T follicular helper cell (primary cell): ENCODE measurements at regions not wholly inside any gene's neighbourhood (a gene's known extent, or its start where the extent isn't known, plus 50 kb on each side); places are given as distances from the start of the nearest gene placed in this dataset.
"Not testable (repeated sequence)": the region's sequence is repeated elsewhere in the genome, so short reads cannot be mapped to it uniquely, and the experiment has no call there.

ENCODE experiments used
- DNase-seq: peaks from one replicate; pipeline ENCODE4 v3.0.0-alpha.2; 2020; ENCODE audit warnings: low read depth

DNA sequence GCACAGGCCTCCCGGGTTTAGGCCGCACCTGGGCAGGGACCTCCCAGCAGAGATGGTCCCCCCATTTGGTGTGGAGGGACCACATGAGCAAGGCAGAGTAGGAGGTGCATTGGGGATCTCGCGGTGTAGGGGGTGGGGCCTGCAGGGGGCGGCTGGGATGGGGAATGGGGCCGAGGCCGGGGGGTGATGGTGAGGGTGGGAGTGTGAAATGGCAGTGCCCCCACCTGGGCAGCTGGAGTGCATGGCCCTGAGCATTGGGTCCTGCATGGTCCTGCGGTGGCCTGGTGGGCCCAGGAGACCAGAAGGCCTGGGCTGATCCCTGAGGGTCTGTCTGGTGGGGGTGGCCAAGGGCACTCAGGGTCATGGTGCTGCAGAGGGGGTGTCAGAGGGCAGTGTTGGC lies 111.8 kb downstream of the KIF26A start:
- DNase-seq, result no peak

GRCh38 chr14:104252256-104253215 lies 114.1 kb downstream of the KIF26A start:
- no peak for DNase-seq

DNA sequence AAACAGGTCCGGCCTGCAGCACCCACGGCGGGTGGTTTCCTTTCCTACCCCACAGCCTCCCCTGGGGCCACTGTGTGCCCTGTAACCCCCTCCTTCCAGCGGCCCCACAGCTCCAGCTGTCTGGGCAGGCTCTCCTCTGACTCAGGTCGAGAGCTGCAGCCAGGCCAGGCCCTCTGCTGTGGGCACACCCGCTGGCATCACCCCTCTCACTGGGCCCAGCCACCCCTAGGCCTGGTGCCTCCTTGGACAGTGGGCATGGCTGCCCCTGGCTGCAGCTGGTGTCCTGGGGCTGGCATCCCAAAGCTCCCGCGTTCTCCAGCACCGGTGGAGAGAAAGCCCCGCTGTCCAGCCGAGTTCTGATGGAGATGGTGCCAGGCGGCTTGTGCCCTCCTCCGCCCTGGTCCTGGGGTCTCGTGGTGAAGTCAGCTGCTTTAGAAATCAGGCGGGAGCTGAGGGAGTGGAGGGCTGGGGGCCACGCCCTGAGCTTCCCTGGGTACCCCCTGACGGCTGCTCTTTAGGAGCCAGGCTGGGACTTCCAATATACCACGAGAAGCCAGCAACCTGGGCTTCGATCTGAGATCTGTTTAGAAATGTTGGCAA lies 114.9 kb downstream of the KIF26A start:
- DNase-seq, result no peak

- no peak for DNase-seq
Observed at GRCh38 chr14:104253901-104254353, 115.5 kb downstream of the KIF26A start.

GRCh38 chr14:104254735-104255400 lies 116.5 kb downstream of the KIF26A start:
- DNase-seq, result no peak

GRCh38 chr14:104256025-104256424 lies 117.6 kb downstream of the KIF26A start:
- no peak for DNase-seq

- DNase-seq, result no peak
Observed at GRCh38 chr14:104262515-104263514, 124.4 kb downstream of the KIF26A start.

DNA sequence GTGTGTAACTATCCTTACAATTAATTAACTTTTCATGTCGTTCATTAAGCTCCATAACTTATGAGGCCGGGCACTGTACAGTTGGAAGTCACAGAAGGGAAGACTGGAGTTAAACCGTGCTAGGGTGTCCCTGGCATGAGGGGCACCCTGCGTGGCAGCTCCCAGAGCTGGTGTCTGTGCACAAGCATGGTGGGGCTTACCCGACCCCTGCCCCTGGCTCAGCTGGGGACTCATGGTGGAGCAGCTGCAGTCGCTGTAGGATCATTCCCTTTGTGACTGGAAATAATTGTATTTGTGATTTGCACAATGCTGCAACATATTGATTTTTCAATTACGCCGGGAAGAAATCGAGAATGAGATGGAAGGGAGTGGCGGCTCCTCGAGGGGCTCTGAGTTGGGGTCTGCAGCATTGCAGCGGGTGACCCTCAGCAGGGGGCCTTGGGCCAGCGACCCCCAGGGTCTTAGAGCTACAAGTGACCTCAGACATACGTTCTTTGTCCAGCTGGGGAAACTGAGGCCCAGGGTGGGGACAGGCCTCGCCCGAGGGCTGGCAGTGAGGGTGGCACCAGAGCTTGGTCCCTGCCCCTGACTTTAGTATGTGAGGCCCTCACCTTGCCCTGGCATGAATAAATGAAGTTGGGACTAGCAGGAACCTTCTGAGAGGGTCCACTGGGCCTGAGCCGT lies 125.4 kb downstream of the KIF26A start:
- DNase-seq, result no peak

- no peak for DNase-seq
Observed at GRCh38 chr14:104264495-104265265, 126.3 kb downstream of the KIF26A start.

DNA sequence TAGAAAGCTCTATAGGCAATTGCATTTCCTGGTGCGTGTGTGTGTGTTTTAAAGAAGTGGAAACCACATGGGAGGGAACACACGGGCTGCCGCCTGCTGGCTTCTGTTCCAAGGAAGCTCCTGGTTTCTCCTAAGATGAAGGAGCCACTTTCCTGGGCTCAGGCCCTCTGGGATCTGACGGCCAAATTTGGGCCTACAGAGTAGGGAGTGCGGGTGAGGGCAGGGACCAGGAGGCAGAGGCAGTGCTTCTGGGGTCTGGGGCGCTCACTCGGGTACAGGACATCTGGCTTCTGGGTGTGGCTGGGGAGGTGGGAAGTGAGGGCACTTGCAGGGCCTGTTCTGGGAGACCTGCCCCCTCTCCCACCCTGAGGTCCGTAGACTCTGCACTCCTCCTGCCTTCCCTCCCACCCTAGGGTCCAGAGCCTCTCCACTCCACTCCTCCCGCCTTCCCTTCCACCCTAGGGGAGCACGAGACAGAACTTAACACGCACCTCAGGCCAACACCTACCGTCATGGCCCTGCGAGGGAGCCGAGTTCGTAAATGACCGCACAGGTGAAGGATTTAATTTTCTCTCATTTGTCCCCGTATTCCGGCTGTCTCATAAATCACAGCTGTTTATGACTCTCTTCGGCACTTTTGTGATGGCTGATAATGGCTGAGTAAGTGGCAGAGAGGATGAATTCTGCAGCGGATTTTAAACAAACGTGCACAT lies 127.7 kb downstream of the KIF26A start:
- DNase-seq, result no peak

DNA sequence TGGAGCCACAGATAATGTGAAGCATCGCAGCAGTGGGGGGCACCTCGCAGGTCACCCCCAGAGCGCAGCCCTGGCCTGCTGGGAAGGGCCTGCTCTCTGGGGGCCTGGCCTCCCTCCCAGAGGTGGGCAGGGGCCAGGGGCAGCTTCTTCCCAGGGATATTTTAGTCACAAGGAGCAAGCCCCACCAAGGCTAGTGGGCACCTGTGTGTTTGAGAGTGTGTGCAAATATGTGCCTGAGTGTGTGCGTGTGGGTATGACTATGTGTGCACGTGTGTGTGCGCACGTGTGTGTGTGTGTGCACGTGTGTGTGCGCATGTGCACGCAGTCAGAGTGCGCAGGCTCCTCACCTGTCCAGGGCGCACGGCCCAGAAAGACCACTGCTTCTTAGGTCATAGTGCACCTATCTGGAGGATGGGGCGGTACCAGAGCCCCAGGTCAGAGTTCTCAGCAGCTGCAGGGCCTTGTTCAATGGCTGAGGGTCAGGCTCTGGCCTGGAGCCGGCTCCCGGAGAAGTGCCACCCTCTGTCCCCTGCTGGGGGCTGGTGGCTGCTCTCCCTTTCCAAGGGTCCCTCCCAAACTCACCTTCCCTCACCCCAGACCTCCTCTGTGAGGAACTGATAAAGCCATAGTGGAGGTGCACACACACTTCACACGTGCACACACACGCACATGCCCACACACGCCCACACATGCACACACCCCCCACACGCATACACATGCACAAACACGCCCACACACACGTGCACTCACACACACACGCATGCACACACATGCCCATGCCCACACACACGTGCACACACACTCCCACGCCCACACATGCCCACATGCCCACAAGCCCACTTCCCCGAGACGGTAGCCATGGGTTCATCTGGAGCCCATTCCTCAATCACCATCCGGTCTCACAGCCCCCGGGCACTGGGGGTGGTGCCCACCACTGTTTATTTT lies 128.5 kb downstream of the KIF26A start:
- DNase-seq, result no peak

- no peak for DNase-seq
Observed at GRCh38 chr14:104267895-104268294, 129.5 kb downstream of the KIF26A start.

DNA sequence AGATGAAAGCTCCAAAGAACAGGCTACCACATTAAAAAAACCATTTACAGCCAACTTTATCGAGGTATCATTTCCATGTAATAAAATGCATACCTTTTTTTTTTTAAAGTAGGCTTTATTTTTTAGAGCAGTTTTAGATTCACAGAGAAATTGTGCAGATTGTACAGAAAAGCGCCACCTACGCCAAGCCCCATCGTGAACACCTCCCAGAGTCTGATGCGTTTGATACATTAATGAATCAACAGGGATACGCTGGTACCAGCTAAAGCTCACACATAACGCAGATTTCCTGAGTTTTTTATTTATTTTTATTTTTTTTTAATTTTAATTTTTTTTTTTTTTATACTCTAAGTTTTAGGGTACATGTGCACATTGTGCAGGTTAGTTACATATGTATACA lies 129.9 kb downstream of the KIF26A start:
- DNase-seq, result no peak

GRCh38 chr14:104268725-104269436 lies 130.5 kb downstream of the KIF26A start:
- DNase-seq, result no peak

DNA sequence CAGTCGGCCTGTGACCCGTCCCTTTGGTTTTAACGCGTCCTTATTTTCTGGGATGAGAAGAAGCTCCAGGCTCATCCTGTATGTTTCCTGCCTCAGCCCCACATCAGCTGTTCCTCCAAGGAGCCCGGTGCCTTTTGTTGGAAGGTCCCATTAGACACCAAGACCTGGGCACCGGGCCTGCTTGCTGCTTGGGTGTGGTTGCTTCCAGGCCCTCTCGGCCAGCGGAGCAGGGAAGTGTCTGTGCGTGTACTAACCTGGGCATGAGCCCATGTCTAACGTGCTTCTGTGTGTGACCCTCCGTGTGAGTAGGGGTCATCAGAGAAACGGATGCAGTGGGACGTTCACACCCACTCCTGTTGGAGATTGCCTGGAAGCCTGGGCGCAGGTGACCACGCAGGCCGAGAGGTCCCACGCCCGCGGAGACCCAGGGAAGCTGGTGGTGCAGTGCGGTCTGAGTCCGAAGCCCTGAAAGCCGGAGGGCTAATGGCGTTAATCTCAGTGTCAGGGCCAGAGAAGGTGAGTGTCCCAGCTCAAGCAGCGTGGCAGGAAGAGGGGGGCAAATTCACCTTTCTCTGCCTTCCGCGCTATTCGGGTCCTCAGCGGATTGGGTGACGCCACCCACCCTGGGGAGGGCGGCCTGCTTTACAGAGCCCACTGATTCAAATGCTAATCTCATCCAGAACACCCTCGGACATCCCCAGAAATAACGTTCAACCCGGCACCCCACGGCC lies 131.3 kb downstream of the KIF26A start:
- DNase-seq, result not testable (repeated sequence)

DNA sequence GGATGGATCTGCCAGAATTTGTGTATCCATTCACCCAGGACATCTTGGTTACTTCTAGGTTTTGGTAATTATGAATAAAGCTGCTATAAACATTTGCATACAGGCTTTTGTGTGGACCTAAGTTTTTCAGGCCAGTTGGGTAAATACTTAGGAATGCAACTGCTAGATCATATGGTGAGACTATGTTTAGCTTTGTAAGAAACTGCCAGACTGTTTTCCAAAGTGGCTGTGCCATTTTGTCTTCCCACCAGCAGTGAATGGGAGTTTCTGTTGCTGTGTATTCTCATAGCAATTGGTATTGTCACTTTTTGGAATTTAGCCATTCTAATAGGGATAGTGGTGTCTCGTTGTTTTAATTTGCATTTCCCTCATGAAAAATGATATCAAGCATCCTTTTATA lies 133.0 kb downstream of the KIF26A start:
- no peak for DNase-seq

DNA sequence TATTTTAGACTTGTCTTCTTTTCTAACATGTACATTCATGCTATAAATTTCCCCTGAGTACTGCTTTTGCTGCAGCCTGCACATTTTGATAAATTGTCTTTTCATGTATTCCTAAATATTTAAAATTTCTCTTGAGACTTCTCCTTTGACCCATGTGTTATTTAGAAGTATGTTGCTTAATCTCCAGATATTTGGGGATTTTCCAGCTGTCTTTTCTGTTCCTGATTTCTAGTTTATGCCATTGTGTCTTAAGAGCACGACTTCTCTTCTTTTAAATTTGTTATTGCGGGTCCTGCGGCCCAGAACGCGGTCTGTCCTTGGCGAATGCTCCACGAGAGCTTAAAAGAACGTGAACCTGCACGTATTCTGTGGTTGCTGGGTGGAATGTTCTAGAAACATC lies 136.4 kb downstream of the KIF26A start:
- no peak for DNase-seq
